Vagina (tissue), 2 donors: ENCODE measurements at regions not wholly inside any gene's neighbourhood (a gene's known extent, or its start where the extent isn't known, plus 50 kb on each side); places are given as distances from the start of the nearest gene placed in this dataset.

Experiments used
- CTCF ChIP-seq, 3 experiments: fragments of 450-650 bp in 2 of 3; fragments of 200-600 bp in 1 of 3; sonication (generic) in 1 of 3; IDR thresholded peaks; one replicate each; pipeline ENCODE4 v1.5.1; 2017 to 2019; ENCODE audit warnings: antibody characterized with exemption in 3 of 3, mild to moderate bottlenecking in 2 of 3, moderate library complexity in 2 of 3
- POLR2A ChIP-seq, 2 donors: fragments of 450-650 bp; IDR thresholded peaks; one replicate each; pipeline ENCODE4 v1.6.1; 2017; ENCODE audit warnings: antibody characterized with exemption in 2 of 2, mild to moderate bottlenecking in 2 of 2, moderate library complexity in 2 of 2
- POLR2AphosphoS5 ChIP-seq, 2 donors: sonication (generic); formaldehyde crosslinking; IDR thresholded peaks; one replicate each; pipeline ENCODE4 v1.9.0; 2017; ENCODE audit warnings: antibody characterized with exemption in 2 of 2, mild to moderate bottlenecking in 2 of 2, low read depth in 1 of 2; ENCODE audit not compliant: insufficient read depth in 1 of 2

GRCh38 chr14:25488961-25489360 is 439.0 kb upstream of the STXBP6 start:
- no peak for TF ChIP-seq POLR2A (IDR thresholded peaks at IDR 0.05)
- TF ChIP-seq CTCF (IDR thresholded peaks at IDR 0.05): no peak
- no peak for TF ChIP-seq POLR2AphosphoS5 (IDR thresholded peaks at IDR 0.05; ENCODE audit: insufficient read depth in 1 of 2, low read depth in 1 of 2)
